Upper lobe of left lung (tissue), 4 donors: ENCODE measurements at regions not wholly inside any gene's neighbourhood (a gene's known extent, or its start where the extent isn't known, plus 50 kb on each side); places are given as distances from the start of the nearest gene placed in this dataset.
"Not testable (repeated sequence)": the region's sequence is repeated elsewhere in the genome, so short reads cannot be mapped to it uniquely, and the experiment has no call there.

Experiments used
- CTCF ChIP-seq, 6 experiments: fragments of 450-650 bp in 4 of 6; fragments of 200-600 bp in 2 of 6; sonication (generic) in 2 of 6; IDR thresholded peaks; one replicate each; pipeline ENCODE4 v1.5.1; 2016 to 2019; ENCODE audit warnings: antibody characterized with exemption in 6 of 6
- POLR2A ChIP-seq, 4 donors: fragments of 450-650 bp; IDR thresholded peaks; one replicate each; pipeline ENCODE4 v1.5.1; 2016 to 2017; ENCODE audit warnings: antibody characterized with exemption in 4 of 4, mild to moderate bottlenecking in 2 of 4
- POLR2AphosphoS5 ChIP-seq, 2 donors: sonication (generic); formaldehyde crosslinking; IDR thresholded peaks; one replicate each; pipeline ENCODE4 v1.5.1; 2017; ENCODE audit warnings: antibody characterized with exemption in 2 of 2

- not testable (repeated sequence) for TF ChIP-seq POLR2AphosphoS5, CTCF, POLR2A (IDR thresholded peaks at IDR 0.05)
Observed at GRCh38 chr14:54030996-54031395, 74.4 kb upstream of the BMP4 start.
